Neural progenitor cell (in vitro differentiated cells): ENCODE measurements at regions not wholly inside any gene's neighbourhood (a gene's known extent, or its start where the extent isn't known, plus 50 kb on each side); places are given as distances from the start of the nearest gene placed in this dataset.

Source experiments
- DNase-seq: peaks from one replicate; pipeline ENCODE4 v3.0.0-alpha.2; 2016; ENCODE audit warnings: low spot score
- H2AFZ ChIP-seq: fragments of 200-600 bp; sonication (generic); replicated peaks from 2 replicates; pipeline ENCODE4 v1.6.1; 2016; ENCODE audit warnings: antibody characterized with exemption
- H3F3A ChIP-seq: fragments of 200-600 bp; sonication (generic); 2 replicates; pipeline ENCODE4 v1.6.1; 2016; ENCODE audit warnings: antibody characterized with exemption, low read depth
- H3K27ac ChIP-seq: fragments of 200-600 bp; sonication (generic); 2 replicates; pipeline ENCODE4 v1.5.1; 2016; ENCODE audit warnings: mild to moderate bottlenecking
- H3K27me3 ChIP-seq: fragments of 200-600 bp; sonication (generic); 2 replicates; pipeline ENCODE4 v1.6.1; 2016; ENCODE audit warnings: mild to moderate bottlenecking, moderate library complexity
- H3K36me3 ChIP-seq: fragments of 200-600 bp; sonication (generic); 2 replicates; pipeline ENCODE4 v1.5.1; 2016
- H3K4me1 ChIP-seq: fragments of 200-600 bp; sonication (generic); 2 replicates; pipeline ENCODE4 v1.6.1; 2016; ENCODE audit warnings: mixed run types
- H3K4me2 ChIP-seq: fragments of 200-600 bp; sonication (generic); 2 replicates; pipeline ENCODE4 v1.6.1; 2016
- H3K4me3 ChIP-seq: fragments of 200-600 bp; sonication (generic); 2 replicates; pipeline ENCODE4 v1.5.1; 2016
- H3K79me2 ChIP-seq: fragments of 200-600 bp; sonication (generic); 2 replicates; pipeline ENCODE4 v1.6.1; 2016; ENCODE audit warnings: low read depth
- H3K9ac ChIP-seq: fragments of 200-600 bp; sonication (generic); 2 replicates; pipeline ENCODE4 v1.6.1; 2016
- H3K9me3 ChIP-seq: fragments of 200-600 bp; sonication (generic); 2 replicates; pipeline ENCODE4 v1.5.1; 2016; ENCODE audit warnings: low read depth
- H4K20me1 ChIP-seq: fragments of 200-600 bp; sonication (generic); 2 replicates; pipeline ENCODE4 v1.6.1; 2016; ENCODE audit warnings: low read depth
- H3K27ac Mint-ChIP-seq: 3 replicates; pipeline ENCODE4 v1.8.0; 2021; ENCODE audit warnings: mixed read lengths
- H3K27me3 Mint-ChIP-seq: 2 replicates; pipeline ENCODE4 v1.8.0; 2022; ENCODE audit warnings: low read depth, mild to moderate bottlenecking, inconsistent platforms, moderate library complexity, mixed read lengths; ENCODE audit not compliant: insufficient read depth
- H3K36me3 Mint-ChIP-seq: 3 replicates; pipeline ENCODE4 v1.8.0; 2021; ENCODE audit warnings: mixed read lengths
- H3K4me1 Mint-ChIP-seq: 3 replicates; pipeline ENCODE4 v1.8.0; 2021; ENCODE audit warnings: mixed read lengths
- H3K4me3 Mint-ChIP-seq: 3 replicates; pipeline ENCODE4 v1.8.0; 2021; ENCODE audit warnings: mild to moderate bottlenecking, moderate library complexity, mixed read lengths
- H3K9me3 Mint-ChIP-seq: 3 replicates; pipeline ENCODE4 v1.8.0; 2020; ENCODE audit warnings: mixed read lengths
- EZH2 ChIP-seq: fragments of 200-600 bp; sonication (generic); IDR thresholded peaks from 2 replicates; pipeline ENCODE4 v1.6.1; 2017; ENCODE audit warnings: antibody characterized with exemption, mild to moderate bottlenecking, moderate library complexity
- EZH2phosphoT487 ChIP-seq: fragments of 200-600 bp; sonication (generic); IDR thresholded peaks from 2 replicates; pipeline ENCODE4 v1.6.1; 2017; ENCODE audit warnings: antibody characterized with exemption
- TF ChIP-seq, protein P1 (sequence below): fragments of 200-600 bp; sonication (generic); IDR thresholded peaks from 2 replicates; pipeline ENCODE4 v1.5.1; 2017; ENCODE audit warnings: antibody characterized with exemption, mild to moderate bottlenecking

DNA sequence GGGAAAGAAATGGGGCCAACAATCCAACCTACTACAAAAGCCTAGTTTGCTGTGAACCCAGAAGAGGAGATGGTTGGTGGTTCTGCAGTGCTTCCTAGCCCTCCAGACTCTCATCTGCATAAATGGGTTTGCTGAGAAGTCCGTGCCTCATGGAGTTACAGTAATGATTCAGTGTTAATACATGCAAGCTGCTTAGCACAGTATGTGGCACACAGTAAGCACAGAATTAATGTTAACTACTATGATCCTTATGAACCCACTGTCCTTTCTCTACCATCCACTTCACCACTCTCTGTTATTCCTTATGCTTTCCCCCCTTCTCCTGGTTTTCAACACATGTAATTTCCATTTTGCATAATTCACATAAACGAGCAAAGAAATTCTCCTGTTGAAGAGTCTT, 100.0 kb downstream of the ACTBL2 start:
- Mint-ChIP-seq H3K36me3 (no peaks in the 10 kb centered on the region), H3K9me3 (no peaks in the 10 kb centered on the region), H3K27ac (no peak overlapping the region), H3K4me1 (peaks cover 5% of the 10 kb centered on the region), H3K4me3 (no peak overlapping the region), H3K27me3 (no peaks in the 10 kb centered on the region)
- Histone ChIP-seq H3F3A (no peaks in the 10 kb centered on the region), H3K36me3 (no peaks in the 10 kb centered on the region), H3K9me3 (no peaks in the 10 kb centered on the region), H4K20me1 (no peaks in the 10 kb centered on the region), H2AFZ (no peak overlapping the region), H3K27me3 (no peaks in the 10 kb centered on the region), H3K79me2 (no peaks in the 10 kb centered on the region), H3K4me3 (no peak overlapping the region), H3K4me2 (no peak overlapping the region), H3K9ac (no peak overlapping the region), H3K27ac (no peak overlapping the region), H3K4me1 (no peaks in the 10 kb centered on the region)
- TF ChIP-seq, protein P1, sequence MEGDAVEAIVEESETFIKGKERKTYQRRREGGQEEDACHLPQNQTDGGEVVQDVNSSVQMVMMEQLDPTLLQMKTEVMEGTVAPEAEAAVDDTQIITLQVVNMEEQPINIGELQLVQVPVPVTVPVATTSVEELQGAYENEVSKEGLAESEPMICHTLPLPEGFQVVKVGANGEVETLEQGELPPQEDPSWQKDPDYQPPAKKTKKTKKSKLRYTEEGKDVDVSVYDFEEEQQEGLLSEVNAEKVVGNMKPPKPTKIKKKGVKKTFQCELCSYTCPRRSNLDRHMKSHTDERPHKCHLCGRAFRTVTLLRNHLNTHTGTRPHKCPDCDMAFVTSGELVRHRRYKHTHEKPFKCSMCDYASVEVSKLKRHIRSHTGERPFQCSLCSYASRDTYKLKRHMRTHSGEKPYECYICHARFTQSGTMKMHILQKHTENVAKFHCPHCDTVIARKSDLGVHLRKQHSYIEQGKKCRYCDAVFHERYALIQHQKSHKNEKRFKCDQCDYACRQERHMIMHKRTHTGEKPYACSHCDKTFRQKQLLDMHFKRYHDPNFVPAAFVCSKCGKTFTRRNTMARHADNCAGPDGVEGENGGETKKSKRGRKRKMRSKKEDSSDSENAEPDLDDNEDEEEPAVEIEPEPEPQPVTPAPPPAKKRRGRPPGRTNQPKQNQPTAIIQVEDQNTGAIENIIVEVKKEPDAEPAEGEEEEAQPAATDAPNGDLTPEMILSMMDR: no peak
- TF ChIP-seq EZH2 (no peak), EZH2phosphoT487 (no peak)
- DNase-seq: no peak

DNA sequence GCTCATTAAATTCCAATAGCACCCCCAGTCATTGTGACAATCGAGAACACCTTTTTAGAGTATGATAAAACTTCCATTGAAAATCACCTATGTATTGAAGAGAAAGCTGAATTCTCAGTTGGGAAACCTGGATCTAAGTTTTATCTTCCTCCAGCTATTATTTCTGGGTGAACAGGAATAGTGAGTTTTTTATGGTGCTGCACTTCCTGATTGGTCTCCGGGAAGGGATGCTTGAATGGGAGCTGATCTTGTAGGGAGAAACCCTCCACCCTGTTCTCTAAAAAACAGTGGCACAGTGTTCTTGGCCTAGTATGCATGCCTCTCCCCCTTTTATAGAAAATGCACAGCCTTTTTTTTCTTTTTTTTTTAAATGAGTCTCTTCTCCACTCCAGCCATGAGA, 112.2 kb downstream of the ACTBL2 start:
- no peak overlapping the region for H2AFZ ChIP-seq
- no peaks in the 10 kb centered on the region for H3F3A ChIP-seq
- H4K20me1 ChIP-seq: no peaks in the 10 kb centered on the region
- no peak overlapping the region for H3K4me3 ChIP-seq
- Mint-ChIP-seq H3K27me3 (no peaks in the 10 kb centered on the region), H3K36me3 (no peaks in the 10 kb centered on the region), H3K4me3 (no peak overlapping the region), H3K27ac (no peak overlapping the region), H3K4me1 (no peaks in the 10 kb centered on the region), H3K9me3 (no peaks in the 10 kb centered on the region)
- no peaks in the 10 kb centered on the region for H3K9me3 ChIP-seq
- no peaks in the 10 kb centered on the region for H3K79me2 ChIP-seq
- no peak for DNase-seq
- H3K27me3 ChIP-seq: no peaks in the 10 kb centered on the region
- no peaks in the 10 kb centered on the region for H3K4me1 ChIP-seq
- no peak overlapping the region for H3K4me2 ChIP-seq
- H3K36me3 ChIP-seq: no peaks in the 10 kb centered on the region
- no peak overlapping the region for H3K27ac ChIP-seq
- no peak overlapping the region for H3K9ac ChIP-seq
- TF ChIP-seq EZH2phosphoT487 (no peak), EZH2 (no peak)
- TF ChIP-seq, protein P1: no peak

DNA sequence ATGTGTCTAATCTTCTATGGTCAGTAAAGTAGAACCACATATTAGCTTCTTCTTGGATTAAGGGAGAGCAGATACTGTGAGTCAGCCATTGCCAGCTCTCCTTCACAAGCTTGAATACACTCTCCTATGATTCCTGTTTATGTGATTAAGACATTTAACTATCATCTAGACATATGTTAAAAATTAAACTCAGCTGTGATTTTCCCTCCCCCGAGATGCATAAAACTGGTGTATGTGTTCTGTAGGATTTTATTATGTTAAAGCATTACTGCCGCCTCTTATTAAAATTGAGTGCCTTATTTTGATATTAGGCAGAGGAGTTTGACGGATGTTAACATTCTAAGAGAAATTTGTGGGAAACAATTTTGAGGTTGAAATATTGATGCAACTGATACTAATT, 114.6 kb downstream of the ACTBL2 start:
- H3K27ac ChIP-seq: no peak overlapping the region
- DNase-seq: no peak
- Mint-ChIP-seq H3K4me1 (no peaks in the 10 kb centered on the region), H3K4me3 (no peak overlapping the region), H3K27ac (no peak overlapping the region), H3K9me3 (no peaks in the 10 kb centered on the region), H3K27me3 (peaks cover 2% of the 10 kb centered on the region), H3K36me3 (no peaks in the 10 kb centered on the region)
- no peak overlapping the region for H3K4me3 ChIP-seq
- no peaks in the 10 kb centered on the region for H3K36me3 ChIP-seq
- no peaks in the 10 kb centered on the region for H4K20me1 ChIP-seq
- H3K27me3 ChIP-seq: no peaks in the 10 kb centered on the region
- H3F3A ChIP-seq: no peaks in the 10 kb centered on the region
- H3K79me2 ChIP-seq: no peaks in the 10 kb centered on the region
- H3K4me1 ChIP-seq: no peaks in the 10 kb centered on the region
- no peak overlapping the region for H3K4me2 ChIP-seq
- TF ChIP-seq EZH2phosphoT487: no peak
- TF ChIP-seq, protein P1: no peak
- no peak for TF ChIP-seq EZH2
- H3K9me3 ChIP-seq: no peaks in the 10 kb centered on the region
- H3K9ac ChIP-seq: no peak overlapping the region
- H2AFZ ChIP-seq: no peak overlapping the region

DNA sequence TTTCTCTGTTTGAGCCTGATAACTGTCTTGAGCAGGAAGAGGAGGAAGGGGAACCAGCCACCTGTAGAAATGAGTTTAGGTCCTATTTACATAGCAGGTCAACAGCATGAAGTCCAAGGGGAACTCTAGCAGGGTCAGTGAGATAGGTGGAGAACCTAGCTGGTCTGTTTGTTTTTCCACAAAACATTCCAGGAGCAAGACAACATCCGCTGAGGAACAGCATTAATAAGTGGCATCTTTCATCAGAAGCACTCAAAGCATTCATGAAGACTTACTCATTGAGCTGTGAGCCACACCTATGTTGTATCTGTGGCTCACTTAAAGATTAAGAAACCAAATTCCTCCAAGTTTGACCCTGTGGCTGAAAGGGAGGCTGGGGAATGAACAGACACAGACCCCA, 115.9 kb downstream of the ACTBL2 start:
- H3K79me2 ChIP-seq: no peaks in the 10 kb centered on the region
- no peak for DNase-seq
- Mint-ChIP-seq H3K4me3 (no peak overlapping the region), H3K27me3 (peaks cover 2% of the 10 kb centered on the region), H3K27ac (no peak overlapping the region), H3K9me3 (no peaks in the 10 kb centered on the region), H3K36me3 (no peaks in the 10 kb centered on the region), H3K4me1 (no peaks in the 10 kb centered on the region)
- no peaks in the 10 kb centered on the region for H3K27me3 ChIP-seq
- no peaks in the 10 kb centered on the region for H3K36me3 ChIP-seq
- H3K4me3 ChIP-seq: no peak overlapping the region
- no peak overlapping the region for H3K9ac ChIP-seq
- no peaks in the 10 kb centered on the region for H3K4me1 ChIP-seq
- no peak for TF ChIP-seq EZH2
- TF ChIP-seq, protein P1: no peak
- no peak for TF ChIP-seq EZH2phosphoT487
- no peaks in the 10 kb centered on the region for H3K9me3 ChIP-seq
- H3K4me2 ChIP-seq: no peak overlapping the region
- no peak overlapping the region for H3K27ac ChIP-seq
- H4K20me1 ChIP-seq: no peaks in the 10 kb centered on the region
- no peaks in the 10 kb centered on the region for H3F3A ChIP-seq
- H2AFZ ChIP-seq: no peak overlapping the region
